Caki2 (cell line): ENCODE measurements at regions not wholly inside any gene's neighbourhood (a gene's known extent, or its start where the extent isn't known, plus 50 kb on each side); places are given as distances from the start of the nearest gene placed in this dataset.
"Not testable (repeated sequence)": the region's sequence is repeated elsewhere in the genome, so short reads cannot be mapped to it uniquely, and the experiment has no call there.

Experiments used
- DNase-seq: peaks from one replicate; pipeline ENCODE4 v3.0.0-alpha.2; 2015; ENCODE audit warnings: low read depth
- in situ Hi-C: cut with HindIII; loops from 2 replicates; pipeline ENCODE4 v1.10.0; 2016; ENCODE audit warnings: low sequenced_read_pairs, low pct_unique_long_range_greater_than_20kb, mixed read lengths

DNA sequence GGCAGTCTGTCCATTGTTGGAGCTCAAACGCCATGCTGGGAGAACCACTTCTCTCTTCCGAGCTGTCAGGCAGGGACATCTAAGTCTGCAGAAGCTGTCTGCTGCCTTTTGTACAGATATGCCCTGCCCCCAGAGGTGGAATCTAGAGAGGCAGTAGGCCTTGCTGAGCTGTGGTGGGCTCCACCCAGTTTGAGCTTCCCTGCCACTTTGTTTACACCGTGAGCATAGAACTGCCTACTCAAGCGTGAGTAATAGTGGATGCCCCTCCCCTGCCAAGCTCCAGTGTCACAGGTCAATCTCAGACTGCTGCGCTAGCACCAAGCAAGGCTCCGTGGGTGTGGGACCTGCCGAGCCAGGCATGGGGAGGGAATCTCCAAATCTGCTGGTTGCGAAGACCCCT lies 145.7 kb downstream of the VSIG4 start:
- peak; percentile 40 for DNase-seq
- in situ Hi-C loops, result no loop called here

DNA sequence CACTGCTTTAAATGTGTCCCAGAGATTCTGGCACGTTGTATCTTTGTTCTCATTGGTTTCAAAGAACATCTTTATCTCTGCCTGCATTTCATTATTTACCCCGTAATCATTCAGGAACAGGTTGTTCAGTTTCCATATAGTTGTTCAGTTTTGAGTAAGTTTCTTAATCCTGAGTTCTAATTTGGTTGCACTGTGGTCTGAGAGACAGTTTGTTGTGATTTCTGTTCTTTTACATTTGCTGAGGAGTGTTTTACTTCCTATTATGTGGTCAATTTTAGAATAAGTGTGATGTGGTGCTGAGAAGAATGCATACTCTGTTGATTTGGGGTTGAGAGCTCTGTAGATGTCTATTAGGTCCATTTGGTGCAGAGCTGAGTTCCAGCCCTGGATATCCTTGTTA lies 148.1 kb downstream of the VSIG4 start:
- in situ Hi-C loops, DNase-seq: not testable (repeated sequence)

DNA sequence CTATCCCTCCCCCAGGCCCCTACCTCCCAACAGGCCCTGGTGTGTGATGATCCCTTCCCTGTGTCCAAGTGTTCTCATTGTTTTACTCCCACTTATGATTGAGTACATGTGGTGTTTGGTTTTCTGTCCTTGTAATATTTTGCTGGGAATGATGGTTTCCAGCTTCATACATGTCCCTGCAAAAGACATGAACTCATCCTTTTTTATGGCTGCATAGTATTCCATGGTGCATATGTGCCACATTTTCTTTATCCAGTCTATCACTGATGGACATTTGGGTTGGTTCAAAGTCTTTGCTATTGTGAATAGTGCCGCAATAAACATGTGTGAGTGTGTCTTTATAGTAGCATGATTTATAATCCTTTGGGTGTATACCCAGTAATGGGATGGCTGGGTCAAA lies 151.7 kb downstream of the VSIG4 start:
- in situ Hi-C loops, result not testable (repeated sequence)

DNA sequence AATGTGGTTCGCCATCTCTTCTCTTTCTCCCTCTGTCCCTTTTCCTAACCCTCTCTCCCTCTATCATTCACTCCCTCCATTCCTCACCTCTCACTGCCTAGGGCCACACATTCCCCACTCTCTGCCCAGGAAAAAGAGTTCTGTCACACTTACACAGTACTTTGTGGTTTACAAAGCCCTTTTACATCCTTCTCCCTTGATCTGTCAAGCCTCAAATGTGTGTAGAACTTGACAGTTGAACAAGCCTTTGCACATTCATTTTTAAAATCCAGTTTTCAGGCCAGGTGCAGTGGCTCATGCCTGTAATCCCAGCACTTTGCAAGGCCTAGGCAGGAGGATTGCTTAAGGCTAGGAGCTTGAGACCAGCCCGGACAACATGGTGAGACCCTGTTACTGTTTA lies 156.3 kb downstream of the VSIG4 start:
- in situ Hi-C loops, result no loop called here
- no peak for DNase-seq

More for the DNA sequence above, 151.7 kb downstream of the VSIG4 start:
- DNase-seq, result not testable (repeated sequence)

DNA sequence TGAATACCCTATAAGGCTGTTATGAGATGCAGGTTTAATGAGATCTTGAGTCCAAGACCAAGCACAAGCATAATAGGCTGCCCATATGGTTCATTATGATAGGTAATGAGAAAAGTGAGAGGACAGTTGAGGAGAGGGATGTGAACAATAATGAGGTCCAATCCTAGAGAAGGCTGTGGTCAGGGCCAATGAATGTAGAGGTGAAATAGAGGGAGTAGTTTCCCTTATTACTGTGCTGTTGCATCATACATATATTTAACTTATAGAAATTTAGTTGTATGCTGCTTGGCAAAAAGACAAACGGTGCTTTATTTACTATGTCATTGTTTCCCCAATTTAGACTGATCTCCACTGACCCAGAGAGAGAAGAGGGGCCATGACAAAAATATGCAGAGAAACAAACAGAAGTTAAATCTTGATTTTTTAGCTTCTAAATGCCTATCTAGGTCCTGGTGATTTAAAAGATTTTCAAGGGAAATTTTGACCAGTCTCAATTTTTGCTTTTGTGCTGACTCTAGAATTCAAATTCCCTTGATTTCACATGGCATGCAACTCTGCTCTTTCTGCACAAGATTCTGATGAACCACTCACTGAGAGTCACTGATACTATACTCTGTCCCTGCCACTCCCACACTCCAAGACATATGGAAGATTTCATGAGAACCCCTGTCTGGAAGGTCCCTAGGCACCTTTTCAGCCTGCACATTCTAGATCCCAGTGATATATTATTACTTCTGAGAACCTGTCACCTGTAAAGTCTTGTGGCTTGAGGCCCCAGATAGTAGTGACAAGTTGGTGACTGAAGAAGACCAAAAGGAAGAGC lies 159.7 kb downstream of the VSIG4 start:
- no peak for DNase-seq
- in situ Hi-C loops, result no loop called here

DNA sequence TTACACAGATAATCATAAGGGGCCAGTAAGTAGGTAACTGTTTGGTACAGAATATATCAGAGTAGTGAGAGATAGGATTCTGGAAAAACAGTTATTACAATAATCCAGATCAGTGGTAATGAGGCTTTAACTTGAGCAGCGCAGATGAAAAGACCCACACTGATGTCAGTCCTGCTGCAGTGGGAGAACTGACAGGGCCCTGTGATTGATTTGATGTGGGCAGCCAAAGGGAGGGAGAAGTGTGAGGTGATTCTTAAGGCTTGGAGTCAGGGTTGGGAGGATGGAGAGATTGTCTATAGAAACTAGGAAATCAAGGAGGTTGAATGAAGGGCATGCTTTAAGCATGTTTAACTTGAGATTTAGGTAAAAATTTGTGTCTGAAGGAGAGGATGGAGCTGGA lies 161.4 kb downstream of the VSIG4 start:
- in situ Hi-C loops, result no loop called here
- DNase-seq, result no peak

DNA sequence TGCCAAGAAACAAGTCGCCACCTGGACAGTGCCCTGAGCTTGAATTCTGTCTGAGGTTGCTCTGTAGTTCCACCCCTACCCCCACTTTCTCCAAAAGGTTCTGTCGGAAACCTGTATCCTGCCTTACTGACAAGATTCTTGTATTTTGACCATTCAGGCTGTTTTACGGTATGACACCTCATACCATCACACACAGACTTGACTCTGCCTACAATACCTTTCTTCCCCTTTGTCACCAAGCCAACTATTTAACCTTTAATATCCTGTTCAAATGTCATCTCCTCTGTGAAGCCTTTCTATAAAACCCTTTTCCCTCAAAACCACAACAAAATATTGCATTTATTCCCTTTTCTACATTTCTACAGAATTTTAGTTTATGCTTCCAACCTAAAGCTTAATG lies 161.9 kb downstream of the VSIG4 start:
- in situ Hi-C loops, result no loop called here

DNA sequence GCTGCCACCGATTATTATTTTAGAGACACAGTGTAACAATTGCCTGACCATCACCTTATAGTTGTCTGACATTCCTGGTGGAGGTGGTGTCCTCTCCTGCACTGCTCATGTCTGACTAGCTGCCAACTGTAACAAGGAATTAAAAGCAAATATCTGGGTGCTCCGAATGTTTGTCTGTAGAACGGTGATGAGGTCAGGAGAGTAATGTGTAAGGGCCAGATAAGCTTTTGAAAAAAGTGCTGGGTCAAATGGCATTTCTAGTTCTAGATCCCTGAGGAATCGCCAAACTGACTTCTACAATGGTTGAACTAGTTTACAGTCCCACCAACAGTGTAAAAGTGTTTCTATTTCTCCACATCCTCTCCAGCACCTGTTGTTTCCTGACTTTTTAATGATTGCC lies 164.3 kb downstream of the VSIG4 start:
- in situ Hi-C loops, DNase-seq: not testable (repeated sequence)

More for the DNA sequence above, 161.9 kb downstream of the VSIG4 start:
- DNase-seq, result no peak

DNA sequence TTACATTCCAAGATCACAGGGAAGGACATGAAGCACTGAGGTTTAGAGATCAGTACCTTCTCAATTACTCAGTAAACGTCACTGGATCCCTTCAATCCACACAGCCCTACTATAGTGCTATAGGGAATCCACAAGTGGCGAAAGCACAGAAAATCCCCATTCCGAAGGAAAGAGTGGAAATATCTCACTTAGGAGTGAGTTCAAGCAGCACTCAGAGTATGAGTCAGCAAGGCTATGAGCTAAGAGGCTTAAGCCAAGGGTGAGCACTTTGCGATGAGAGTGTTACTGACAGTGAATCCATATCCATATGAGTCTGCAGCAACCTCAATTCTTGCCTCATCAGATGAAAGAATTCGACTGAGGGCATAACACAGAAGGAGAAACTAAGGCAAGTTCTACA lies 165.1 kb downstream of the VSIG4 start:
- no peak for DNase-seq
- in situ Hi-C loops, result no loop called here

DNA sequence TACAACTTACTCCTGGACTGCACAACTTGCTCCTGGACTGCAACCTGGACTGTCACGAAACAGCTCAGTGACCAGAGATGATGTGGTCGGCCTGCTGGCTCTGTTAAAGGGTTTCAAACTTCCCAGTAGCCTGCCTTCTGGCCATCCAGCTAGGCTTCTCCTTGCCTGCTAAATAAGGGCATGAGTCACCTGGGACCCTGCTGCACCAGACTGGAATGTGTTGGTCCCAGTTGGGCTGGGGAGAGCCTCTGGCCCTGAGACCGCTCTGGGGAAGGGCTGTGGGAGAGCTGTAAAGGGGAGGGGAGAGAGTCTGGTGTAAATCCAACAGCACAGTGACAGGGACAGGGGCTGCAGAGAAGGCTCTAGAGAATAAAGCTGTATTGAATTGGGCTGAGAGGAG lies 165.8 kb downstream of the VSIG4 start:
- DNase-seq, result no peak
- in situ Hi-C loops, result no loop called here

DNA sequence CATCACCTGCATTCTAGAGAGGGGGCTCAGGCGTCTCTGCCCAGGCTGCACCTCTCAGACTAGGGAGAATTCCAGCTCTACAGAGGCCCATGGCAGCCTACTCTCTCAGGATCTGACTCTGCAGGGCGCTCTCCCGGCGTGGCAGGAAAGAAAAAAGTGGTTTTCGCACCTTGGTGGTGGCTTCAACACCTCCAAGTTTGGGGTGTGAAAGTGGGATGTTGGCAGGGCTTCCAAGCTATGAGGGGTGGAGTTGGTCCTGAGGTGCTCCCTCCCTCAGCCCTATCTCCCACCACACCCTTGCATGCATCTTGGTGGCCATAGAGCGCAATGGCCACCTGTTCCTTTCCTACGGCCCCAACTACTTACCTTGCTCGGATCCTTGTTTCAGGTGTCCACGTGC lies 166.5 kb downstream of the VSIG4 start:
- in situ Hi-C loops, result no loop called here
- DNase-seq, result no peak

DNA sequence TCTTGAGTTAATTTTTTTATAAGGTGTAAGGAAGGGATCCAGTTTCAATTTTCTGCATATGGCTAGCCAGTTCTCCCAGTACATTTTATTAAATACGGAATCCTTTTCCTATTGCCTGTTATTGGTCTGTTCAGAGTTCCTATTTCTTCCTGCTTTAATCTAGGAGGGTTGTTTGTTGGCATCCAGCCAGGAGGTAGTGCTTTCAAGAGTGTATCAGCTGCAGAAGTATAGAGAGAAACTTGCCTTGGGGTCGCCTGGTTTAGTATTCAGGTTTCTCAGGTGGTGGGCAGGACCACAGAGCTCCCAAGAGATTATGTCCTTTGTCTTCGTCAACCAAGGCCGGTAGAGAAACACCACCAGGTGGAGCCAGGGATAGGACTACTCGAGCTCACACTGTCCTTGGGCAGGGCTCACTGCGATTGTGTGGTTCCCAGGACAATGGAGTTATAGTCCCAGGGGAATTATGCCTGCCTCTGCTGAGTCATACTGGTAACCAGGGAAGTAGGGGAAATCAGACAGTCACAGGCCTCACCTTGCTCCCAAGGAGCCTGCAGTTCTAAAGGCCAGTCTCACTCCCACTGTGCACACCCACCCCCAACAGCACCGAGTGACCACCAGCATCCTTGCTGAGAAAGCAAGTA lies 168.1 kb downstream of the VSIG4 start:
- peak; percentile 54 for DNase-seq

DNA sequence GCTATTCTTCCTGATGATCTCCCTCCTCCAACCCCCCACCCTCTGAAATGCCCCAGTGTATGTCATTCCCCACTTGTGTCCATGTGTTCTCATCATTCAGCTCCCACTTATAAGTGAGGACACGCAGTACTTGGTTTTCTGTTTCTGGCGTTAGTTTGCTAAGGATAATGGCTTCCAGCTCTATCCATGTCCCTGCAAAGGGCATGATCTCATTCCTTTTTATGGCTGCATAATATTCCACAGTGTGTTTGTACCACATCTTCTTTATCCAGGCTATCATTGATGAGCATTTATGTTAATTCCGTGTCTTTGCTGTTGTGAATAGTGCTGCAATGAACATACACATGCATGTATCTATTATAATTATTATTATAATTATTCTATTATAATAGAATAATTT lies 169.3 kb downstream of the VSIG4 start:
- in situ Hi-C loops, DNase-seq: not testable (repeated sequence)

More for the DNA sequence above, 168.1 kb downstream of the VSIG4 start:
- in situ Hi-C loops, result no loop called here

DNA sequence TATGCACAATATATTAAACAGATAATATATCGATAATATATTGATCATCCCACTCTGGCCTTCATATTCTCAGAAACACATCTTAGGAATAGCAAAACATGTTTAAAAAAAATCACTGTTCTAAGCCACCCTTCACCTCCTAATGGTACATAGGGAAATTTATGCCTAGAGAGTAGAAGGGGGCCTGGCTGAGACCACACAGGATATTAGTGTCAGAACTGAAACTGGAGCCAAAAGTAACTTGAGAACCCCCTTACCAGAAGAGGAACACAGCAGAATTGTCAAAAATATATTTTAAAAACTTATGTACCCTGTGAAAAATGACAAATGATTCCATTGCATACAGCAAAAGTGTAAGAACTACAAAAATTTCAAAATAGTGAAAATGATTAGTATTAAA lies 173.1 kb downstream of the VSIG4 start:
- in situ Hi-C loops, result no loop called here

DNA sequence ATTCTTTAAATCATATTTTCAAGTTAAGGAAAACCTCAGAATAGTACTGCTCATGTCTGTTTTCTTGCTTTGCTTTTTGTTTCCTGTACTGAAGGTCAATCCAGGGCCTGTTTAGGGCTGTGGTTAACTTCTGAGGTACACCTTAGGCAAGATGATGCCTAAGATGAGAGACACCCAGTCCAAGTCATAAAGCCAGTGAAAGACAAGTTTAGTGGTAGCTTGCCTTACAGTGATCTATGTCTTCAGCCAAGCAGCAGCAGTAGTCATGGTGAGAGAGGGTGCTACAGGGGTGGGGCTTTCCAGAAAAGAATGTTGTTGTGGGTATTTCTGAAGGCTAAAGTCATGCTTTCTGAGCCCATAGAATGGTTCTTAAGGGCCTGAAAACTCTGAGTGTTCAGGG lies 173.7 kb downstream of the VSIG4 start:
- in situ Hi-C loops, result no loop called here
- no peak for DNase-seq

More for the DNA sequence above, 173.1 kb downstream of the VSIG4 start:
- no peak for DNase-seq

DNA sequence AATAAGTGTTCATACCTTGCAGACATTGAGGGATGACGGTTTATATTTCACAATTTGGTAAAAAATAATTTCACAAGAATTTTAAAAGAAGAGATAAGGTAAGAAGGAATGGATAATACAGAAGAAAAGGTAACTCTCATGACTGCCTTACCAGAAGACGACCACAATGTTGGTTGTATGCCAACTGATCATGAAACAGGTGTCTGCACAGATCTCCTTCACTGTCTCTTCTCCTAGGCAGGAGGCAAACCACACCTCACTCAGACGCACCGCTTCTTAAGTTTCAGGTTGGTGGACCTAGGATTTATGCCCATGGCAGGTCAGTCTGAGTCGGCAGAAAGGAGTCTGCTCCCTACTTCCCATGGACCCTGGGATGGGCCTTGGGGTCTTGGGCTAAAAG lies 177.2 kb downstream of the VSIG4 start:
- in situ Hi-C loops, result no loop called here
- DNase-seq, result no peak

DNA sequence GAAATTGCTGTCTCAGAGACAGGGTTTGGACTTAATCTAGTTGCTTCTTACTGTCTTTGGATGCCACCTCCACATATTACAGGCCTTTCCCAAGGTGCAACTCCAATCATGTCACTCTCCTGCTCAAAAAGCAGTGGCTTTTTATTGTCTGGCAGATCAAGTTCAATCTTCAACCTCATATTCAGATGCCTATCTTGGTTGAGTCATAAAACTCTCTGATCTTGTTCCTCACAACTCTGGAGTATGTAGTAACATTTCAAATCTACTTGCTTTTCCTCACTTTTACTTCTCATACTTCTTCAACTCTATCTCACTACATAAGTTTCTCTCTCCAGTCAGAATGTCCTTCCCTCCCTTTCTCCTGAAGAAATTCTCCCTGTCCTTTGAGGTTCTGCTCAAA lies 180.6 kb downstream of the VSIG4 start:
- in situ Hi-C loops, result no loop called here
- no peak for DNase-seq

DNA sequence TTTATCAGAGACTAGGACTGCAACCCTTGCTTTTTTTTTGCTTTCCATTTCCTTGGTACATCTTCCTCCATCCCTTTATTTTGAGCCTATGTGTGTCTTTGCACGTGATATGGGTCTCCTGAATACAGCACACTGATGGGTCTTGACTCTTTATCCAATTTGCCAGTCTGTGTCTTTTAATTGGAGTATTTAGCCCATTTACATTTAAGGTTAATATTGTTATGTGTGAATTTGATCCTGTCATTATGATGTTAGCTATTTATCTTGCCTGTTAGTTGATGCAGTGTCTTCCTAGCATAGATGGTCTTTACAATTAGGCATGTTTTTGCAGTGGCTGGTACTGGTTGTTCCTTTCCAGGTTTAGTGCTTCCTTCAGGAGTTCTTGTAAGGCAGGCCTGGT lies 185.4 kb downstream of the VSIG4 start:
- in situ Hi-C loops, DNase-seq: not testable (repeated sequence)

DNA sequence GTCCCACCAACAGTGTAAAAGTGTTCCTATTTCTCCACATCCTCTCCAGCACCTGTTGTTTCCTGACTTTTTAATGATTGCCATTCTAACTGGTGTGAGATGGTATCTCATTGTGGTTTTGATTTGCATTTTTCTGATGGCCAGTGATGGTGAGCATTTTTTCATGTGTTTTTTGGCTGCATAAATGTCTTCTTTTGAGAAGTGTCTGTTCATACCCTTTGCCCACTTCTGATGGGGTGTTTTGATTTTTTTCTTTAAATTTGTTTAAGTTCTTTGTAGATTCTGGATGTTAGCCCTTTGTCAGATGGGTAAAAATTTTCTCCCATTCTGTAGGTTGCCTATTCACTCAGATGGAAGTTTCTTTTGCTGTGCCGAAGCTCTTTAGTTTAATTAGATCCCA lies 183.9 kb downstream of the MSN start:
- DNase-seq, in situ Hi-C loops: not testable (repeated sequence)

DNA sequence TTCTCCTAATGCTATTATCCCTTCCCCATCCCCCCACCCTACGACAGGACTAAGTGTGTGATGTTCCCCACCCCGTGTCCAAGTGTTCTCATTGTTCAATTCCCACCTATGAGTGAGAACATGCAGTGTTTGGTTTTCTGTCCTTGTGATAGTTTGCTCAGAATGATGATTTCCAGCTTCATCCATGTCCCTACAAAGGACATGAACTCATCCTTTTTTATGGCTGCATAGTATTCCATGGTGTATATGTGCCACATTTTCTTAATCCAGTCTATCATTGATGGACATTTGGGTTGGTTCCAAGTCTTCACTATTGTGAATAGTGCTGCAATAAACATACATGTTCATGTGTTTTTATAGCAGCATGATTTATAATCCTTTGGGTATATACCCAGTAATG lies 183.4 kb downstream of the MSN start:
- in situ Hi-C loops, DNase-seq: not testable (repeated sequence)
